ENCODE measurements at regions not wholly inside any gene's neighbourhood (a gene's known extent, or its start where the extent isn't known, plus 50 kb on each side); places are given as distances from the start of the nearest gene placed in this dataset.

DNA sequence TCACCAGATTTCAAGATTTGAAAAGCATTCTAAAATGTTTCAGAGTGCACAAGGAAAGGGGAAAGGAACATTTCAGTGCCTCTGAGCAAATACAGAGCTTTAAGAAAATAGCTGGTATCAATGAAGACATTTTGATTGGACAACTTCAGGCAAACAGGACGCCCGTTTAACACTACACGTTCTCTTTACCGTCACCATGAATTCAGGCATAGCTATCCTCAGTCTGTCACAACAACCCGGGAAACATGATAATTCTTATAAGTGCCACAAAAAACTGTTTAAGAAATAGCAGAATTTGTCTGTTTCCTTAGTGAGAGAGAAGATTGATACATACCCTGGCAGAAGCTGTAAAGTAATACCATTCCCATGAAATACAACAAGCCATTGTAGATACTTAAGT is 392.4 kb upstream of the PDE4D start:
- TF ChIP-seq, protein P1, sequence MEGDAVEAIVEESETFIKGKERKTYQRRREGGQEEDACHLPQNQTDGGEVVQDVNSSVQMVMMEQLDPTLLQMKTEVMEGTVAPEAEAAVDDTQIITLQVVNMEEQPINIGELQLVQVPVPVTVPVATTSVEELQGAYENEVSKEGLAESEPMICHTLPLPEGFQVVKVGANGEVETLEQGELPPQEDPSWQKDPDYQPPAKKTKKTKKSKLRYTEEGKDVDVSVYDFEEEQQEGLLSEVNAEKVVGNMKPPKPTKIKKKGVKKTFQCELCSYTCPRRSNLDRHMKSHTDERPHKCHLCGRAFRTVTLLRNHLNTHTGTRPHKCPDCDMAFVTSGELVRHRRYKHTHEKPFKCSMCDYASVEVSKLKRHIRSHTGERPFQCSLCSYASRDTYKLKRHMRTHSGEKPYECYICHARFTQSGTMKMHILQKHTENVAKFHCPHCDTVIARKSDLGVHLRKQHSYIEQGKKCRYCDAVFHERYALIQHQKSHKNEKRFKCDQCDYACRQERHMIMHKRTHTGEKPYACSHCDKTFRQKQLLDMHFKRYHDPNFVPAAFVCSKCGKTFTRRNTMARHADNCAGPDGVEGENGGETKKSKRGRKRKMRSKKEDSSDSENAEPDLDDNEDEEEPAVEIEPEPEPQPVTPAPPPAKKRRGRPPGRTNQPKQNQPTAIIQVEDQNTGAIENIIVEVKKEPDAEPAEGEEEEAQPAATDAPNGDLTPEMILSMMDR (IDR thresholded peaks at IDR 0.05) = no peak
- no peak for TF ChIP-seq POLR2A (IDR thresholded peaks at IDR 0.05)
